ENCODE measurements at regions not wholly inside any gene's neighbourhood (a gene's known extent, or its start where the extent isn't known, plus 50 kb on each side); places are given as distances from the start of the nearest gene placed in this dataset.

DNA sequence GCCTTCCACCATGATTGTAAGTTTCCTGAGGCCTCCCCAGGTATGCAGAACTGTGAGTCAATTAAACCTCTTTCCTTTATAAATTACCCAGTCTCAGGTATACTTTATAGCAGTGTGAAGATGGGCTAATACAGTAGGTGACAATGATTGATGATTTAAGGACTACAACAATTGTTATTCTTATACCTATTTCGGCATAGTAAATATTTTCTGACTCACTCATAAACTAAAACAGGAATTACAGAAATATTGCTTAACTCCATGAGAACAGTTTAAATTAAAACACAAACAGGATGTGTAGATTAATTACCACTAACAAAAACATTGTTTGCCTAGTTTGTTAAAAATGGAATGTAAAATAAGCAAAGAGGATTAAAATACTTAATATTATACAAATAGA, 839.9 kb downstream of the LTN1 start:
- no peak overlapping the region for H2AFZ ChIP-seq (ENCODE audit: low read depth, low read length)
- H3K27ac Mint-ChIP-seq (ENCODE audit: unreplicated experiment) = no peak overlapping the region
- no peaks in the 10 kb centered on the region for H3K27me3 ChIP-seq (ENCODE audit: insufficient read depth, low read length)
- no peak overlapping the region for H3K4me3 Mint-ChIP-seq (ENCODE audit: unreplicated experiment)
- no peaks in the 10 kb centered on the region for H3K36me3 Mint-ChIP-seq (ENCODE audit: low read depth, unreplicated experiment)
- H3K9me3 ChIP-seq (ENCODE audit: insufficient read depth, low read depth, low read length) = no peaks in the 10 kb centered on the region
- H3K4me3 ChIP-seq (ENCODE audit: insufficient read depth, low read depth, low read length) = no peak overlapping the region
- no peak for TF ChIP-seq EZH2 (IDR thresholded peaks at IDR 0.05; ENCODE audit: insufficient read depth, low read length)
- TF ChIP-seq, protein P1, sequence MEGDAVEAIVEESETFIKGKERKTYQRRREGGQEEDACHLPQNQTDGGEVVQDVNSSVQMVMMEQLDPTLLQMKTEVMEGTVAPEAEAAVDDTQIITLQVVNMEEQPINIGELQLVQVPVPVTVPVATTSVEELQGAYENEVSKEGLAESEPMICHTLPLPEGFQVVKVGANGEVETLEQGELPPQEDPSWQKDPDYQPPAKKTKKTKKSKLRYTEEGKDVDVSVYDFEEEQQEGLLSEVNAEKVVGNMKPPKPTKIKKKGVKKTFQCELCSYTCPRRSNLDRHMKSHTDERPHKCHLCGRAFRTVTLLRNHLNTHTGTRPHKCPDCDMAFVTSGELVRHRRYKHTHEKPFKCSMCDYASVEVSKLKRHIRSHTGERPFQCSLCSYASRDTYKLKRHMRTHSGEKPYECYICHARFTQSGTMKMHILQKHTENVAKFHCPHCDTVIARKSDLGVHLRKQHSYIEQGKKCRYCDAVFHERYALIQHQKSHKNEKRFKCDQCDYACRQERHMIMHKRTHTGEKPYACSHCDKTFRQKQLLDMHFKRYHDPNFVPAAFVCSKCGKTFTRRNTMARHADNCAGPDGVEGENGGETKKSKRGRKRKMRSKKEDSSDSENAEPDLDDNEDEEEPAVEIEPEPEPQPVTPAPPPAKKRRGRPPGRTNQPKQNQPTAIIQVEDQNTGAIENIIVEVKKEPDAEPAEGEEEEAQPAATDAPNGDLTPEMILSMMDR (IDR thresholded peaks at IDR 0.05; ENCODE audit: insufficient read depth, low read depth, low read length) = no peak
- FAIRE-seq = no peak
- H3K4me1 Mint-ChIP-seq (ENCODE audit: low read depth, unreplicated experiment) = no peaks in the 10 kb centered on the region
- H3K9ac ChIP-seq (ENCODE audit: low read length) = no peak overlapping the region
- no peaks in the 10 kb centered on the region for H4K20me1 ChIP-seq (ENCODE audit: insufficient read depth, low read length)
- no peaks in the 10 kb centered on the region for H3K9me3 Mint-ChIP-seq (ENCODE audit: unreplicated experiment)
- no peak for DNase-seq (ENCODE audit: low read depth)
- H3K27me3 Mint-ChIP-seq (ENCODE audit: low read depth, unreplicated experiment) = no peaks in the 10 kb centered on the region
- no peak overlapping the region for H3K27ac ChIP-seq (ENCODE audit: low read depth, low read length)
- H3K4me2 ChIP-seq (ENCODE audit: low read length) = no peak overlapping the region
- no peaks in the 10 kb centered on the region for H3K79me2 ChIP-seq (ENCODE audit: insufficient read depth, low read length)
- H3K4me1 ChIP-seq (ENCODE audit: insufficient read depth, low read length) = no peaks in the 10 kb centered on the region
- H3K36me3 ChIP-seq (ENCODE audit: insufficient read depth, low read length) = no peaks in the 10 kb centered on the region

DNA sequence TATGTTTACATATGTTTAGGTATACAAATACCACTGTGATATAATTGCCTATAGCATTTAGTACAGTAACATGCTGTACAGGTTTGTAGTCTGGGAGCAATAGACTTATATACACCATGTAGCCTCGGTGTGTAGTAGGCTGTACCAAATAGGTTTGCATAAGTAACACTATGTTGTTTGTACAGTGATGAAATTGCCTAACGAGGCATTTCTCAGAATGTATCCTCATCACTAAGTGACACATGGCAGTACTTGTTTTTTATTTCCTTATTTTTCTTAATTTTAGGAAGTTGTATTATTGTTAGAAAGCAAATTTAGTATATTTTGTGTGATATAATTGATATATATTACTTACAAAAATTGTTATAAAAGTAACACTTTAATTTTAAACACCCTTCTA, 840.9 kb downstream of the LTN1 start:
- H4K20me1 ChIP-seq (ENCODE audit: insufficient read depth, low read length) = no peaks in the 10 kb centered on the region
- H3K9me3 Mint-ChIP-seq (ENCODE audit: unreplicated experiment) = no peaks in the 10 kb centered on the region
- no peaks in the 10 kb centered on the region for H3K4me1 ChIP-seq (ENCODE audit: insufficient read depth, low read length)
- no peaks in the 10 kb centered on the region for H3K36me3 Mint-ChIP-seq (ENCODE audit: low read depth, unreplicated experiment)
- H2AFZ ChIP-seq (ENCODE audit: low read depth, low read length) = no peak overlapping the region
- H3K9me3 ChIP-seq (ENCODE audit: insufficient read depth, low read depth, low read length) = no peaks in the 10 kb centered on the region
- no peak overlapping the region for H3K27ac Mint-ChIP-seq (ENCODE audit: unreplicated experiment)
- TF ChIP-seq, protein P1 (IDR thresholded peaks at IDR 0.05; ENCODE audit: insufficient read depth, low read depth, low read length) = no peak
- no peak for TF ChIP-seq EZH2 (IDR thresholded peaks at IDR 0.05; ENCODE audit: insufficient read depth, low read length)
- H3K9ac ChIP-seq (ENCODE audit: low read length) = no peak overlapping the region
- FAIRE-seq (no peak), DNase-seq (ENCODE audit: low read depth) (no peak)
- no peaks in the 10 kb centered on the region for H3K36me3 ChIP-seq (ENCODE audit: insufficient read depth, low read length)
- H3K27me3 ChIP-seq (ENCODE audit: insufficient read depth, low read length) = no peaks in the 10 kb centered on the region
- no peak overlapping the region for H3K4me3 Mint-ChIP-seq (ENCODE audit: unreplicated experiment)
- H3K79me2 ChIP-seq (ENCODE audit: insufficient read depth, low read length) = no peaks in the 10 kb centered on the region
- H3K4me2 ChIP-seq (ENCODE audit: low read length) = no peak overlapping the region
- no peak overlapping the region for H3K4me3 ChIP-seq (ENCODE audit: insufficient read depth, low read depth, low read length)
- no peaks in the 10 kb centered on the region for H3K4me1 Mint-ChIP-seq (ENCODE audit: low read depth, unreplicated experiment)
- H3K27ac ChIP-seq (ENCODE audit: low read depth, low read length) = no peak overlapping the region
- H3K27me3 Mint-ChIP-seq (ENCODE audit: low read depth, unreplicated experiment) = no peaks in the 10 kb centered on the region

DNA sequence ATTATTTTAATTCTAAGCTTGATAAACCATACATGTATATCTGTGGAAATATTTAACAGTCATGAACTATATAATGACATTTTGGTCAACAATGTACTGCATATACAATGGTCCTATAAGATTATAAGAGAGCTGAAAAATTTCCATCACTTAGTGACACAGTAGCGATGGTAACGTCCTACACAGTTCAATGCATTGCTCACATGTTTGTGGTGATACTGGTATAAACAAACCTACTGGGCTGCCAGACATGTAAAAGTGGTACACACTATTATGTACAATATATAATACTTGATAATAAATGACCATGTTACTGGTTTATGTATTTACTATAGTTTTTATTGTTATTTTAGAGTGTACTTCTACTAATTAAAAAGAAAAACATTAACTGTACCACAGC, 841.9 kb downstream of the LTN1 start:
- DNase-seq (ENCODE audit: low read depth) (no peak), FAIRE-seq (no peak)
- no peak overlapping the region for H3K4me2 ChIP-seq (ENCODE audit: low read length)
- H3K9me3 ChIP-seq (ENCODE audit: insufficient read depth, low read depth, low read length) = no peaks in the 10 kb centered on the region
- H4K20me1 ChIP-seq (ENCODE audit: insufficient read depth, low read length) = no peaks in the 10 kb centered on the region
- no peak for TF ChIP-seq EZH2 (IDR thresholded peaks at IDR 0.05; ENCODE audit: insufficient read depth, low read length)
- TF ChIP-seq, protein P1 (IDR thresholded peaks at IDR 0.05; ENCODE audit: insufficient read depth, low read depth, low read length) = no peak
- Mint-ChIP-seq H3K4me1 (ENCODE audit: low read depth, unreplicated experiment) (no peaks in the 10 kb centered on the region), H3K9me3 (ENCODE audit: unreplicated experiment) (no peaks in the 10 kb centered on the region), H3K27ac (ENCODE audit: unreplicated experiment) (no peak overlapping the region), H3K27me3 (ENCODE audit: low read depth, unreplicated experiment) (no peaks in the 10 kb centered on the region), H3K36me3 (ENCODE audit: low read depth, unreplicated experiment) (no peaks in the 10 kb centered on the region), H3K4me3 (ENCODE audit: unreplicated experiment) (no peak overlapping the region)
- no peaks in the 10 kb centered on the region for H3K27me3 ChIP-seq (ENCODE audit: insufficient read depth, low read length)
- H3K9ac ChIP-seq (ENCODE audit: low read length) = no peak overlapping the region
- no peaks in the 10 kb centered on the region for H3K36me3 ChIP-seq (ENCODE audit: insufficient read depth, low read length)
- no peaks in the 10 kb centered on the region for H3K4me1 ChIP-seq (ENCODE audit: insufficient read depth, low read length)
- no peak overlapping the region for H3K4me3 ChIP-seq (ENCODE audit: insufficient read depth, low read depth, low read length)
- no peaks in the 10 kb centered on the region for H3K79me2 ChIP-seq (ENCODE audit: insufficient read depth, low read length)
- H3K27ac ChIP-seq (ENCODE audit: low read depth, low read length) = no peak overlapping the region
- H2AFZ ChIP-seq (ENCODE audit: low read depth, low read length) = no peak overlapping the region
